GM10266 (cell line): ENCODE measurements at regions not wholly inside any gene's neighbourhood (a gene's known extent, or its start where the extent isn't known, plus 50 kb on each side); places are given as distances from the start of the nearest gene placed in this dataset.
A peak's percentile ranks its signal among the peaks of the same experiment; 100 is the strongest.
"Not testable (repeated sequence)": the region's sequence is repeated elsewhere in the genome, so short reads cannot be mapped to it uniquely, and the experiment has no call there.

ENCODE experiments used
- DNase-seq: peaks from one replicate; pipeline ENCODE4 v3.0.0; 2012; ENCODE audit errors: extremely low spot score
- TF ChIP-seq, protein P1 (sequence below): IDR thresholded peaks from 2 replicates; pipeline ENCODE4 v1.5.1; 2012; ENCODE audit warnings: mild to moderate bottlenecking, low read depth; ENCODE audit not compliant: control insufficient read depth, insufficient read depth; ENCODE audit errors: missing control alignments

GRCh38 chr7:8362723-8363369 lies 70.6 kb upstream of the NXPH1 start:
- no peak for DNase-seq
- TF ChIP-seq, protein P1, sequence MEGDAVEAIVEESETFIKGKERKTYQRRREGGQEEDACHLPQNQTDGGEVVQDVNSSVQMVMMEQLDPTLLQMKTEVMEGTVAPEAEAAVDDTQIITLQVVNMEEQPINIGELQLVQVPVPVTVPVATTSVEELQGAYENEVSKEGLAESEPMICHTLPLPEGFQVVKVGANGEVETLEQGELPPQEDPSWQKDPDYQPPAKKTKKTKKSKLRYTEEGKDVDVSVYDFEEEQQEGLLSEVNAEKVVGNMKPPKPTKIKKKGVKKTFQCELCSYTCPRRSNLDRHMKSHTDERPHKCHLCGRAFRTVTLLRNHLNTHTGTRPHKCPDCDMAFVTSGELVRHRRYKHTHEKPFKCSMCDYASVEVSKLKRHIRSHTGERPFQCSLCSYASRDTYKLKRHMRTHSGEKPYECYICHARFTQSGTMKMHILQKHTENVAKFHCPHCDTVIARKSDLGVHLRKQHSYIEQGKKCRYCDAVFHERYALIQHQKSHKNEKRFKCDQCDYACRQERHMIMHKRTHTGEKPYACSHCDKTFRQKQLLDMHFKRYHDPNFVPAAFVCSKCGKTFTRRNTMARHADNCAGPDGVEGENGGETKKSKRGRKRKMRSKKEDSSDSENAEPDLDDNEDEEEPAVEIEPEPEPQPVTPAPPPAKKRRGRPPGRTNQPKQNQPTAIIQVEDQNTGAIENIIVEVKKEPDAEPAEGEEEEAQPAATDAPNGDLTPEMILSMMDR, result no peak

DNA sequence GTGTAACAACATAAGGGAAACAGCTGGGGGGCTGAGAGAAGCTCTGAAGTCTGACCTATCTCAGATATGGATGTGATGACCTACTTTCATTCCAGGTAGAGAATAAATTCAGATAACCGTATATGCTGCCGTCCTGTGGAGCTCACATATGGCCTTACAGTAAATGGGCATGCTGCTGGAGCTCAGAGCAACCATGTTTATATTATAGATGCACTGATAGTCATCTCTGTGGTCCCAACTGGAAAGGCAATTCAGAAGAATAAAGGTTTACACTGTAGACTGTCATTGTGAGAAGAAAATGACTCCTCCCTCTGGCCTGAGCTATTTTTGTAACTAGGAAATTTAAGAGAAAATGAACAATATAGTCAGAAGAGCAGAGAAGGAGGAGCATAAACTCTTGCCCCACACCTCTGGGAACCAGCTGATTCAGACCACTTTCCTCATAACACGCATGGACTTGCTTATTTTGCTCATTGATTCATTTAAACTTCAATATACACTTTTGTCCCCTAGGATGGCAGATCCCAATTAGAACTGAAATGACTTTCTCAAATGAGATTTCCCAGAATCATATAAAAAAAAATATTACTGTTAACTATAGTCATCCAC lies 69.9 kb upstream of the NXPH1 start:
- DNase-seq, result no peak
- TF ChIP-seq, protein P1, result no peak

DNA sequence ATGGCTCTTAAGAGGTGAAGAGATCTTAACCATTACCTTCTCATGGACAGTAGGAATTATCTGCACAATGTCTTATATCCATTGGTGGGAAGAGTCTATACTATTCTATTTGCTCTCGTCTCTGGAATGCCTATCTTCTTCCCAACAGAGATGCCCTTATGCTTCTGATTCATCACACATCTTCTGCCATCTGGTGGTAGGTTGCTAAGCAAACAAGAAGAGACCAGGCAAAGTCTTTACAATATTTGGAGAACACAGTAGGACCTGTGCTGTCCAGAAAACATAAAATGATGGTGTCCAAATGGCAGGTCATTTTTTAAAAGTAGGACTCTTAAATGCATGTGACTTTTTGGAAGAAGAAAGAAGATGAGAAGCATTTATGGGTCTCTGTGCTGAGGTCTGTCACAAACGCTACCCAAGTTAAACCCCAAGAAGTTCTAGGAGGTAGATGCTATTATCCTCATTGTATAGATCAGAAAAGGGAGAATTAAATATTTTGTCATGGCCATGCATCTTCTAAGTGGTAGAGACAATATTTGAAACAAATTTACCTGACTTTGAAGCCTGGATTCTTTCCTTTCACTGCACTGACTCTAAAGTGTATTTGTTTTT lies 67.8 kb upstream of the NXPH1 start:
- DNase-seq, result no peak
- TF ChIP-seq, protein P1, result peak; percentile 51

GRCh38 chr7:8368007-8368406 lies 65.4 kb upstream of the NXPH1 start:
- not testable (repeated sequence) for DNase-seq

GRCh38 chr7:8371742-8372141 lies 61.7 kb upstream of the NXPH1 start:
- DNase-seq, result no peak
- TF ChIP-seq, protein P1, result no peak

GRCh38 chr7:8373851-8374250 lies 59.6 kb upstream of the NXPH1 start:
- no peak for DNase-seq
- TF ChIP-seq, protein P1, result no peak

DNA sequence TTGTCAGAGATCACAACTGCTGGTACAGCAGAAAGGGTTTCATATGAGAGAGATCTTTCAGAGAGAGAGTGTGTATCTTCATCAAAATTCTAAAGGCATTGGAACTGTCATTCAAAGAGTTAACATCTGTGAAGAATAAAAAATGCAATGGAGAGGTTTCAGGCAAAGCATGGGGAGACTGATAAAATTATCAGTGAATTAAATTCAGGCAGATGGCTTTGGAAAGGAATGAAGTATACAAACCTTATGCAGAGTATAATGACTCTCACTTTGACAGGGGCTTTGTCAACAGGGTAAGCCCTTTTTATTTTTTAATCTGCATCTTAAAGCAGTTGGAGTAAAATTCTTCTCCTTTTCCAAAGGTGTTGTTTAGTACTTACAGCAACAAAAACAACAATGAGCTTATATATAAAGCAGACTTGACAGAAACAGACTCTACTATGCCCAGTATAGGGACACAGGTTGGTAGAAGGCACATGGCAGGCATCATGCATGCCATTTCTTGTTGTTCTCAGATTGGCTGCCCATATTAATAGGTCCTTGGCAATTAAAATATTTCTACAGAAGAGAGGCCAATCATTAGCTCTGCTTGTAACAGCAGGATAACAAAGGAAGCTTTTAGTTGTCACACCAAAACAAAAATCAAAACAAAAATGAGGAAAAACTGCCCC lies 54.9 kb upstream of the NXPH1 start:
- TF ChIP-seq, protein P1, result no peak

More for the DNA sequence above, 54.9 kb upstream of the NXPH1 start:
- no peak for DNase-seq
